ENCODE measurements at regions not wholly inside any gene's neighbourhood (a gene's known extent, or its start where the extent isn't known, plus 50 kb on each side); places are given as distances from the start of the nearest gene placed in this dataset.

DNA sequence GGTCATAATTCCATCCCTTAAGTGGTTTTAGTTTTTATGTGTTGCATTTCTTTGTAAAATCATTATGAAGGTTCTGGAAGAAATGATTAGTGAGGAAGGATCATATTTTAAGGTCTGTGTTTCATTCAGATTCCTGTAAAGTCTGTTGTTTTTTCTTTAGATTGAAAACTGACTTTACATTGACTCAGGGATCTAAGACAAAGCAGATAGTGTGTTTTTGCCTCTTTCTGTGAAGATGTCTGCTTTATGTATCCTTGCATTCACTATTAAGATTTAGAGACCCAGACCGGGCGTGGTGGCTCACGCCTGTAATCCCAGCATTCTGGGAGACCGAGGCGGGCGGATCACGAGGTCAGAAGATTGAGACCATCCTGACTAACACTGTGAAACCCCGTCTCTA, 225.7 kb downstream of the SAMD5 start:
- no peaks in the 10 kb centered on the region for H3K36me3 ChIP-seq (replicated peaks)
- no peak overlapping the region for H3K4me3 ChIP-seq (ENCODE audit: low read depth, low read length)
- DNase-seq = no peak
- H3K27ac ChIP-seq = no peak overlapping the region
- H3K27me3 ChIP-seq (replicated peaks) = no peaks in the 10 kb centered on the region
- TF ChIP-seq, protein P1, sequence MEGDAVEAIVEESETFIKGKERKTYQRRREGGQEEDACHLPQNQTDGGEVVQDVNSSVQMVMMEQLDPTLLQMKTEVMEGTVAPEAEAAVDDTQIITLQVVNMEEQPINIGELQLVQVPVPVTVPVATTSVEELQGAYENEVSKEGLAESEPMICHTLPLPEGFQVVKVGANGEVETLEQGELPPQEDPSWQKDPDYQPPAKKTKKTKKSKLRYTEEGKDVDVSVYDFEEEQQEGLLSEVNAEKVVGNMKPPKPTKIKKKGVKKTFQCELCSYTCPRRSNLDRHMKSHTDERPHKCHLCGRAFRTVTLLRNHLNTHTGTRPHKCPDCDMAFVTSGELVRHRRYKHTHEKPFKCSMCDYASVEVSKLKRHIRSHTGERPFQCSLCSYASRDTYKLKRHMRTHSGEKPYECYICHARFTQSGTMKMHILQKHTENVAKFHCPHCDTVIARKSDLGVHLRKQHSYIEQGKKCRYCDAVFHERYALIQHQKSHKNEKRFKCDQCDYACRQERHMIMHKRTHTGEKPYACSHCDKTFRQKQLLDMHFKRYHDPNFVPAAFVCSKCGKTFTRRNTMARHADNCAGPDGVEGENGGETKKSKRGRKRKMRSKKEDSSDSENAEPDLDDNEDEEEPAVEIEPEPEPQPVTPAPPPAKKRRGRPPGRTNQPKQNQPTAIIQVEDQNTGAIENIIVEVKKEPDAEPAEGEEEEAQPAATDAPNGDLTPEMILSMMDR (IDR thresholded peaks at IDR 0.05; ENCODE audit: low read depth, low read length, missing control alignments) = no peak
- in situ Hi-C loops (cut with HindIII; ENCODE audit: low pct_ligation_motif_present, low sequenced_read_pairs) = no loop called here

DNA sequence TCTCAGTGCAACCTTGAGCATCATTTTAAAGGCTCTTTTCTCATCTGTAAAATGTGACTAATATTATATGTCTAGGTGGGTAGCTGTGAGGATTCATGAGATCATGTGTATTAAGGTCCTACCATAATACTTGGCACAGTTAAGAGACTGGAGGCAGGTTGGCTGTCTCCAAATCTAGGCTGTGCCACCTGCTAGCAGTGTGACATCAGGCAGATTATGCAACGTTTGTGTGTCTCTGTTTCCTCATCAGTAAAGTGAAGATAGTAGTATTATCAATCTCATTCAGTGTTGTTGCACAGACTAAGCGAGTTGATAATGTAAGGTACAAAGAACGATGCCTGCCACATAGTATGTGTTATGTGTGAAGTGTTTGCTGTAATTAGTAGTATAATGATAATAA, 227.4 kb downstream of the SAMD5 start:
- Histone ChIP-seq H3K36me3 (replicated peaks) (no peaks in the 10 kb centered on the region), H3K4me3 (ENCODE audit: low read depth, low read length) (no peak overlapping the region), H3K27ac (no peak overlapping the region), H3K27me3 (replicated peaks) (no peaks in the 10 kb centered on the region)
- in situ Hi-C loops (cut with HindIII; ENCODE audit: low pct_ligation_motif_present, low sequenced_read_pairs) = no loop called here
- TF ChIP-seq, protein P1 (IDR thresholded peaks at IDR 0.05; ENCODE audit: low read depth, low read length, missing control alignments) = no peak
- no peak for DNase-seq

DNA sequence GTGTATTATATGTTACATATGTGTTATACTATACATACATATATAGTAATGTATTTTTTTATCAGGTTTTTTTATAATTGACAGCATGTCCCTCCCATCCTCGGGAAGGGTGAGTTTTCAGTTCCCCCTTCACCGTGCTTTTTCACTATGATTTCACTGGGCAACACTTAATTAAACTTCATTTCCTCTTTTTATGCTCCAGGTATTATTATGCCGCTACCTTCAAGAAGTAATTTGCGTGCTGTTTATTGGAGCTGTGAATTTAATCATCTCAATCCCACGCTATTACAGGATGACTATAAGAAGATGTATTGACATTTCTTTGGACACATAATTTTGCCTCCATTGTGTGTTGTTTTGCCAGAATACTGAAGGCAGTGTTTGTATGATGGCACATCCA, 228.6 kb downstream of the SAMD5 start:
- no peak overlapping the region for H3K4me3 ChIP-seq (ENCODE audit: low read depth, low read length)
- TF ChIP-seq, protein P1 (IDR thresholded peaks at IDR 0.05; ENCODE audit: low read depth, low read length, missing control alignments) = no peak
- no peak overlapping the region for H3K27ac ChIP-seq
- no peak for DNase-seq
- H3K36me3 ChIP-seq (replicated peaks) = no peaks in the 10 kb centered on the region
- in situ Hi-C loops (cut with HindIII; ENCODE audit: low pct_ligation_motif_present, low sequenced_read_pairs) = no loop called here
- H3K27me3 ChIP-seq (replicated peaks) = no peaks in the 10 kb centered on the region

DNA sequence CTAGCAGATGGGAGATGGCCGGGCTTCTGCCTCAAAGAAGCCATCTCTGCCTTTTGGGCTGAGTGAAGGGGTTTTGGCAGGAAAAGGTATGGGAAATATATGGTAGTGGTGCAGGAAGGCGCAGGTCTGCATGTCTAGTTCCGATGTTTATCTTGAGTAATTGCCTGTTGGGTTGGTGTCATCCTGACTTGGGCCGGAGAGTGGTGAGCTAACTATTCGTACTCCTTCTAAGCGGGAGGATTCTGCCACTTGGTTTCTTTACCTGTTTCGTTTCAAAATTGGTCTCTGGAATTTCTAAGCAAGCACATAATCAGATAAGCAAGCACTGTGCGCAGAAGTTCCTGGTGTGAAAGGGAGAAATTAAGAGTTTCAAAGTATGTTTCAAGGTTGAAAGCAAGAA, 229.6 kb downstream of the SAMD5 start:
- Histone ChIP-seq H3K27ac (no peak overlapping the region), H3K36me3 (replicated peaks) (no peaks in the 10 kb centered on the region), H3K27me3 (replicated peaks) (no peaks in the 10 kb centered on the region), H3K4me3 (ENCODE audit: low read depth, low read length) (no peak overlapping the region)
- DNase-seq = no peak
- TF ChIP-seq, protein P1 (IDR thresholded peaks at IDR 0.05; ENCODE audit: low read depth, low read length, missing control alignments) = no peak
- in situ Hi-C loops (cut with HindIII; ENCODE audit: low pct_ligation_motif_present, low sequenced_read_pairs) = no loop called here

DNA sequence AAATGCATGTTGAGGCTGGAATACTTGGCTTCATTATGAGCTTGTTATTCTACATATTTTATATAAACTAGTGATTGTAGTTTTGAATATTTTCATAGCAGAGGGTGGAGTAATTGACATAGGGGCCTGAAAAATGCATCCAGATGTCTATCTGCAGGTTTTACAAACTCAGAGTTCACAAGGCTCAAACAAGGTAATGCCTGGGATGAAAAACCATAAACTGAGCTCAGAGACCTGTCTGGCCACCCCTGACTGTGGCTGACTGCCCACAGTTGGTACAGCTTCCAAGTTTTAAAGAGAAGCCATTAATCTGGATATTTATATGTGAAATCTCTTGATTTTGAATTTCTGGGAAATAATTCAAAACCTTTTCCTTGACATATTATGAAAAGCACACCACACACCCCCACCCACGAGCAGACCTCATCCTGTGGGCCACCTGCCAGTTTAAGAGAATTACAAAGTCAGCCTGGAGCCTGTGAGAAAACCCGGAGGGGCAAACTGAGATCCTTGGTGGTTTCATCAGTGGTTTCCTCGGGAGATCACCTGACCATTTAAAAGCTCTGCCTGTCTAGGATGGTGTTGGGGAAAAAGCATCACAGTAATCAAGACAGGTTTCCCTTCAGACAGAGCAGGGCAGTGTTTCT, 230.1 kb downstream of the SAMD5 start:
- no peaks in the 10 kb centered on the region for H3K27me3 ChIP-seq (replicated peaks)

More for the DNA sequence above, 230.1 kb downstream of the SAMD5 start:
- no peaks in the 10 kb centered on the region for H3K36me3 ChIP-seq (replicated peaks)
- no peak overlapping the region for H3K27ac ChIP-seq
- in situ Hi-C loops (cut with HindIII; ENCODE audit: low pct_ligation_motif_present, low sequenced_read_pairs) = no loop called here
- no peak overlapping the region for H3K4me3 ChIP-seq (ENCODE audit: low read depth, low read length)
- TF ChIP-seq, protein P1 (IDR thresholded peaks at IDR 0.05; ENCODE audit: low read depth, low read length, missing control alignments) = no peak
- DNase-seq = no peak

Measured in brain microvascular endothelial cell (primary cell).